Neural progenitor cell (in vitro differentiated cells): ENCODE measurements at regions not wholly inside any gene's neighbourhood (a gene's known extent, or its start where the extent isn't known, plus 50 kb on each side); places are given as distances from the start of the nearest gene placed in this dataset.

ENCODE experiments used
- DNase-seq: peaks from one replicate; pipeline ENCODE4 v3.0.0-alpha.2; 2016; ENCODE audit warnings: low spot score
- H2AFZ ChIP-seq: fragments of 200-600 bp; sonication (generic); replicated peaks from 2 replicates; pipeline ENCODE4 v1.6.1; 2016; ENCODE audit warnings: antibody characterized with exemption
- H3F3A ChIP-seq: fragments of 200-600 bp; sonication (generic); 2 replicates; pipeline ENCODE4 v1.6.1; 2016; ENCODE audit warnings: antibody characterized with exemption, low read depth
- H3K27ac ChIP-seq: fragments of 200-600 bp; sonication (generic); 2 replicates; pipeline ENCODE4 v1.5.1; 2016; ENCODE audit warnings: mild to moderate bottlenecking
- H3K27me3 ChIP-seq: fragments of 200-600 bp; sonication (generic); 2 replicates; pipeline ENCODE4 v1.6.1; 2016; ENCODE audit warnings: mild to moderate bottlenecking, moderate library complexity
- H3K36me3 ChIP-seq: fragments of 200-600 bp; sonication (generic); 2 replicates; pipeline ENCODE4 v1.5.1; 2016
- H3K4me1 ChIP-seq: fragments of 200-600 bp; sonication (generic); 2 replicates; pipeline ENCODE4 v1.6.1; 2016; ENCODE audit warnings: mixed run types
- H3K4me2 ChIP-seq: fragments of 200-600 bp; sonication (generic); 2 replicates; pipeline ENCODE4 v1.6.1; 2016
- H3K4me3 ChIP-seq: fragments of 200-600 bp; sonication (generic); 2 replicates; pipeline ENCODE4 v1.5.1; 2016
- H3K79me2 ChIP-seq: fragments of 200-600 bp; sonication (generic); 2 replicates; pipeline ENCODE4 v1.6.1; 2016; ENCODE audit warnings: low read depth
- H3K9ac ChIP-seq: fragments of 200-600 bp; sonication (generic); 2 replicates; pipeline ENCODE4 v1.6.1; 2016
- H3K9me3 ChIP-seq: fragments of 200-600 bp; sonication (generic); 2 replicates; pipeline ENCODE4 v1.5.1; 2016; ENCODE audit warnings: low read depth
- H4K20me1 ChIP-seq: fragments of 200-600 bp; sonication (generic); 2 replicates; pipeline ENCODE4 v1.6.1; 2016; ENCODE audit warnings: low read depth
- H3K27ac Mint-ChIP-seq: 3 replicates; pipeline ENCODE4 v1.8.0; 2021; ENCODE audit warnings: mixed read lengths
- H3K27me3 Mint-ChIP-seq: 2 replicates; pipeline ENCODE4 v1.8.0; 2022; ENCODE audit warnings: low read depth, mild to moderate bottlenecking, inconsistent platforms, moderate library complexity, mixed read lengths; ENCODE audit not compliant: insufficient read depth
- H3K36me3 Mint-ChIP-seq: 3 replicates; pipeline ENCODE4 v1.8.0; 2021; ENCODE audit warnings: mixed read lengths
- H3K4me1 Mint-ChIP-seq: 3 replicates; pipeline ENCODE4 v1.8.0; 2021; ENCODE audit warnings: mixed read lengths
- H3K4me3 Mint-ChIP-seq: 3 replicates; pipeline ENCODE4 v1.8.0; 2021; ENCODE audit warnings: mild to moderate bottlenecking, moderate library complexity, mixed read lengths
- H3K9me3 Mint-ChIP-seq: 3 replicates; pipeline ENCODE4 v1.8.0; 2020; ENCODE audit warnings: mixed read lengths
- EZH2 ChIP-seq: fragments of 200-600 bp; sonication (generic); IDR thresholded peaks from 2 replicates; pipeline ENCODE4 v1.6.1; 2017; ENCODE audit warnings: antibody characterized with exemption, mild to moderate bottlenecking, moderate library complexity
- EZH2phosphoT487 ChIP-seq: fragments of 200-600 bp; sonication (generic); IDR thresholded peaks from 2 replicates; pipeline ENCODE4 v1.6.1; 2017; ENCODE audit warnings: antibody characterized with exemption
- TF ChIP-seq, protein P1 (sequence below): fragments of 200-600 bp; sonication (generic); IDR thresholded peaks from 2 replicates; pipeline ENCODE4 v1.5.1; 2017; ENCODE audit warnings: antibody characterized with exemption, mild to moderate bottlenecking

DNA sequence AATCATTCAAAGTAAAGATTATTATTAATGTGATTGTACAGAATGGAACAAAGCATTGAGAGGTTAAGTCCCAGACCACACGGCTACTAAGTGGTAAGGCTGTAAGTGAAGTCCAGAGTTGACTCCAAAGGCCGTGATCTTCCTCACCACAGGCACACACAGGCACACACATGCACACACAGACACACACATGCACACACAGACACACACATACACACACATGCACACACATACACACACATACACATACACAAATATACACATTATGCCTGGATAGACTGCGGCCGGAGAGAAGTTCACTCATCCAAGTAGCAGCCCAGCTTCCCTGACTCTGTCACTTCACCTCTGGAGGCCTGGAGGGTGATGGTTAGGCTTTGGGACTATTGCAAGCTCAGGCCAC, 121.9 kb downstream of the HLX start:
- no peaks in the 10 kb centered on the region for H3K27me3 ChIP-seq
- H3K79me2 ChIP-seq, result no peaks in the 10 kb centered on the region
- TF ChIP-seq, protein P1, sequence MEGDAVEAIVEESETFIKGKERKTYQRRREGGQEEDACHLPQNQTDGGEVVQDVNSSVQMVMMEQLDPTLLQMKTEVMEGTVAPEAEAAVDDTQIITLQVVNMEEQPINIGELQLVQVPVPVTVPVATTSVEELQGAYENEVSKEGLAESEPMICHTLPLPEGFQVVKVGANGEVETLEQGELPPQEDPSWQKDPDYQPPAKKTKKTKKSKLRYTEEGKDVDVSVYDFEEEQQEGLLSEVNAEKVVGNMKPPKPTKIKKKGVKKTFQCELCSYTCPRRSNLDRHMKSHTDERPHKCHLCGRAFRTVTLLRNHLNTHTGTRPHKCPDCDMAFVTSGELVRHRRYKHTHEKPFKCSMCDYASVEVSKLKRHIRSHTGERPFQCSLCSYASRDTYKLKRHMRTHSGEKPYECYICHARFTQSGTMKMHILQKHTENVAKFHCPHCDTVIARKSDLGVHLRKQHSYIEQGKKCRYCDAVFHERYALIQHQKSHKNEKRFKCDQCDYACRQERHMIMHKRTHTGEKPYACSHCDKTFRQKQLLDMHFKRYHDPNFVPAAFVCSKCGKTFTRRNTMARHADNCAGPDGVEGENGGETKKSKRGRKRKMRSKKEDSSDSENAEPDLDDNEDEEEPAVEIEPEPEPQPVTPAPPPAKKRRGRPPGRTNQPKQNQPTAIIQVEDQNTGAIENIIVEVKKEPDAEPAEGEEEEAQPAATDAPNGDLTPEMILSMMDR, result no peak
- TF ChIP-seq EZH2phosphoT487 (no peak), EZH2 (no peak)
- Mint-ChIP-seq H3K4me1 (no peaks in the 10 kb centered on the region), H3K9me3 (peaks cover 2% of the 10 kb centered on the region), H3K27ac (no peak overlapping the region), H3K4me3 (no peak overlapping the region), H3K36me3 (no peaks in the 10 kb centered on the region), H3K27me3 (peaks cover 2% of the 10 kb centered on the region)
- H3K9me3 ChIP-seq, result no peaks in the 10 kb centered on the region
- H4K20me1 ChIP-seq, result no peaks in the 10 kb centered on the region
- no peaks in the 10 kb centered on the region for H3K4me1 ChIP-seq
- H2AFZ ChIP-seq, result no peak overlapping the region
- H3K4me2 ChIP-seq, result no peak overlapping the region
- H3K27ac ChIP-seq, result no peak overlapping the region
- H3K36me3 ChIP-seq, result no peaks in the 10 kb centered on the region
- no peak overlapping the region for H3K4me3 ChIP-seq
- no peaks in the 10 kb centered on the region for H3F3A ChIP-seq
- no peak overlapping the region for H3K9ac ChIP-seq
- no peak for DNase-seq

DNA sequence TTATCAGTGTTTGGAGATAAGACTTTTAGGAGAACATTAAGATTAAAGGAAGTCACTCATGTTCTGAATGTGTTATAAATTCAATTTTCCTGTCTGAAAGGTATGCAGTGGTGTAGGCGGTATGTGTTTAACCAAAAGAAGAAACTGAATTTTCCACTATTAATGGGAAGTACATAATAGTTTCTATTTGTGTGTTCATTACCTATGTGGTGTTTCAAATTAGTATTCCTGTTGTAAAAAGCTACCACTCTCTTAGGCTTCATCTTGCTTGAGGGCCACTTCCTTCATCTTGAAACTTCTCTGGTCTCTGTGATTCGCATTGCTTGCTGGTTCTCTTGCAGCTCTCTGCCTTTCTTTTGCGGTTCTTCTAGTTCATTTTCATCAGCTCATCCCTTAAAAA, 123.4 kb downstream of the HLX start:
- H3F3A ChIP-seq, result no peaks in the 10 kb centered on the region
- no peaks in the 10 kb centered on the region for H3K36me3 Mint-ChIP-seq
- no peaks in the 10 kb centered on the region for H4K20me1 ChIP-seq
- no peak for DNase-seq
- no peaks in the 10 kb centered on the region for H3K4me1 ChIP-seq
- no peaks in the 10 kb centered on the region for H3K27me3 ChIP-seq
- H3K27ac Mint-ChIP-seq, result no peak overlapping the region
- no peak overlapping the region for H2AFZ ChIP-seq
- H3K9ac ChIP-seq, result no peak overlapping the region
- H3K4me2 ChIP-seq, result no peak overlapping the region
- peaks cover 2% of the 10 kb centered on the region for H3K27me3 Mint-ChIP-seq
- H3K9me3 ChIP-seq, result no peaks in the 10 kb centered on the region
- TF ChIP-seq EZH2 (no peak), EZH2phosphoT487 (no peak)
- TF ChIP-seq, protein P1, result no peak
- no peaks in the 10 kb centered on the region for H3K36me3 ChIP-seq
- no peak overlapping the region for H3K4me3 Mint-ChIP-seq
- no peak overlapping the region for H3K4me3 ChIP-seq
- no peaks in the 10 kb centered on the region for H3K79me2 ChIP-seq
- no peaks in the 10 kb centered on the region for H3K9me3 Mint-ChIP-seq
- no peak overlapping the region for H3K27ac ChIP-seq
- H3K4me1 Mint-ChIP-seq, result no peaks in the 10 kb centered on the region

DNA sequence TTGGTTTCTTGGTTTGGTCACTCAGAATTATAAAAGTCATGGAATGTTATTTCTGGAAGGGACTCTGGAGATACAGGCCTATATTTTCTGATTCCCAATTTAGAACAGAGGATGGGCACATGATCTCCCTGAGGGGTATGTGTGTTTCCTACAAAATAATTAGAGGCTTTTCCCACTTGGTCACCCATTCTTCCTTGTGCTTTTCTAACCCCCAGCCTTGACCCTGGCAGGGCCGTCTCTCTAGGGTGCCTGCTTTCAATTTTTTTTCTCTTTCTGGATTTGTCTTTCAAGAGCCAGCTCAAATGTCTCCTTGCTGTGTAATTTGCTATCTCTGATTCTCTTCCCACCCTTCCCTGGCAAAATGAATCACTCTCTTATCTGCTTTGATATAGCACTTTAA, 131.9 kb downstream of the HLX start:
- no peak for TF ChIP-seq EZH2
- TF ChIP-seq, protein P1, result no peak
- no peak for TF ChIP-seq EZH2phosphoT487
- H3K9me3 ChIP-seq, result no peaks in the 10 kb centered on the region
- no peak overlapping the region for H3K9ac ChIP-seq
- no peak overlapping the region for H3K4me2 ChIP-seq
- no peaks in the 10 kb centered on the region for H3K4me1 ChIP-seq
- no peak for DNase-seq
- no peak overlapping the region for H3K27ac ChIP-seq
- no peak overlapping the region for H3K4me3 Mint-ChIP-seq
- no peaks in the 10 kb centered on the region for H3K27me3 ChIP-seq
- no peaks in the 10 kb centered on the region for H3K79me2 ChIP-seq
- H3K27me3 Mint-ChIP-seq, result no peaks in the 10 kb centered on the region
- H3K4me3 ChIP-seq, result no peak overlapping the region
- H3K4me1 Mint-ChIP-seq, result no peaks in the 10 kb centered on the region
- no peaks in the 10 kb centered on the region for H3K36me3 Mint-ChIP-seq
- H2AFZ ChIP-seq, result no peak overlapping the region
- no peaks in the 10 kb centered on the region for H3K9me3 Mint-ChIP-seq
- H4K20me1 ChIP-seq, result no peaks in the 10 kb centered on the region
- no peak overlapping the region for H3K27ac Mint-ChIP-seq
- H3K36me3 ChIP-seq, result no peaks in the 10 kb centered on the region
- no peaks in the 10 kb centered on the region for H3F3A ChIP-seq

DNA sequence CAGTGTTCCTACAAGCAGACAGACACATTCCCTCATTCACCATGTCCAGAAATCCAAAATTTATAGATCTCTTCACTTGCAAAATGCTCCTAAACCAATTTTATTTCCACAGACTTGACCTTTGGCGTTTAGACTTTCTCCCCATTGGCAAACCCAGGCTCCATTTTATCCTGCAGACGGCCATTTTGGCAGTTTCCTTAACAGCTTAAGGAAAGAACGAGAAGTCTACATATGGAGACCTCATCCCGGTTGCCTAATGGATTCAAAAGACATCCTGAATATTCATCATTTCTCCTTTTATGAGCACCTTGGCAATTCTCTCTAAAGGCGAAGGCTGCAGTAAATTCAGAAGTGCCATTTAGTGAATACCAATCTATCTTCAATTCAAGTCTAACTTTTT, 132.9 kb downstream of the HLX start:
- TF ChIP-seq EZH2phosphoT487 (no peak), EZH2 (no peak)
- TF ChIP-seq, protein P1, result no peak
- no peak for DNase-seq
- Histone ChIP-seq H3K4me3 (no peak overlapping the region), H3K36me3 (no peaks in the 10 kb centered on the region), H4K20me1 (no peaks in the 10 kb centered on the region), H3K27me3 (no peaks in the 10 kb centered on the region), H3K9me3 (no peaks in the 10 kb centered on the region), H3K4me1 (no peaks in the 10 kb centered on the region), H3K9ac (no peak overlapping the region), H3K79me2 (no peaks in the 10 kb centered on the region), H3K27ac (no peak overlapping the region), H3K4me2 (no peak overlapping the region), H2AFZ (peak overlapping the region; percentile 43), H3F3A (no peaks in the 10 kb centered on the region)
- Mint-ChIP-seq H3K4me1 (no peaks in the 10 kb centered on the region), H3K4me3 (no peak overlapping the region), H3K36me3 (no peaks in the 10 kb centered on the region), H3K27ac (no peak overlapping the region), H3K27me3 (no peaks in the 10 kb centered on the region), H3K9me3 (no peaks in the 10 kb centered on the region)
